ENCODE measurements at regions not wholly inside any gene's neighbourhood (a gene's known extent, or its start where the extent isn't known, plus 50 kb on each side); places are given as distances from the start of the nearest gene placed in this dataset.
"Not testable (repeated sequence)": the region's sequence is repeated elsewhere in the genome, so short reads cannot be mapped to it uniquely, and the experiment has no call there.

- DNase-seq (ENCODE audit: low read depth) = no peak
These were observed 348.3 kb upstream of the SFSWAP start for GRCh38 chr12:131362291-131363211.

- no peak for DNase-seq (ENCODE audit: low read depth)
These were observed 347.5 kb upstream of the SFSWAP start for GRCh38 chr12:131363393-131363792.

DNA sequence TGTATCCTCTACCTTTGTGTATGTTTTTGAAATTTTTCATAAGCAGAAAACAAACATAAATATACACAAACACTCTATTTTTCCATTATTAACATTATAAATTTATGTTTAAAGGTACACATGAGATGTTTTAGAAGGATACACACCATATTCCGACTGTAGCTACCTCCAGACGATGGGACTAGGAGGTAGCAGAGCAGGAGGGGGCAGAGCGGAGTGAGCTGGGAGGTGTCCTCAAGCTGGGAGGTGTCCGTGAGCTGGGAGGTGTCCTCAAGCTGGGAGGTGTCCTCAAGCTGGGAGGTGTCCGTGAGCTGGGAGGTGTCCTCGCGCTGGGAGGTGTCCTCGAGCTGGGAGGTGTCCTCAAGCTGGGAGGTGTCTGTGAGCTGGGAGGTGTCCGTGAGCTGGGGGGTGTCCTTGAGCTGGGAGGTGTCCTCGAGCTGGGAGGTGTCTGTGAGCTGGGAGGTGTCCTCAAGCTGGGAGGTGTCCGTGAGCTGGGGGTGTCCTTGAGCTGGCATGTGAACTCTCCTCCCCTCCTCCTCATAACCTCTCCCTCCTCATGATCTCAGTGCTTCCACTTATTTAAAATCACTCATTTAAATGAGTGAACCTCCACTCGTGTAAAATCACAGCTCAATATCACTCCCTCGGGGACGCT lies 346.9 kb upstream of the SFSWAP start:
- DNase-seq (ENCODE audit: low read depth) = no peak

DNA sequence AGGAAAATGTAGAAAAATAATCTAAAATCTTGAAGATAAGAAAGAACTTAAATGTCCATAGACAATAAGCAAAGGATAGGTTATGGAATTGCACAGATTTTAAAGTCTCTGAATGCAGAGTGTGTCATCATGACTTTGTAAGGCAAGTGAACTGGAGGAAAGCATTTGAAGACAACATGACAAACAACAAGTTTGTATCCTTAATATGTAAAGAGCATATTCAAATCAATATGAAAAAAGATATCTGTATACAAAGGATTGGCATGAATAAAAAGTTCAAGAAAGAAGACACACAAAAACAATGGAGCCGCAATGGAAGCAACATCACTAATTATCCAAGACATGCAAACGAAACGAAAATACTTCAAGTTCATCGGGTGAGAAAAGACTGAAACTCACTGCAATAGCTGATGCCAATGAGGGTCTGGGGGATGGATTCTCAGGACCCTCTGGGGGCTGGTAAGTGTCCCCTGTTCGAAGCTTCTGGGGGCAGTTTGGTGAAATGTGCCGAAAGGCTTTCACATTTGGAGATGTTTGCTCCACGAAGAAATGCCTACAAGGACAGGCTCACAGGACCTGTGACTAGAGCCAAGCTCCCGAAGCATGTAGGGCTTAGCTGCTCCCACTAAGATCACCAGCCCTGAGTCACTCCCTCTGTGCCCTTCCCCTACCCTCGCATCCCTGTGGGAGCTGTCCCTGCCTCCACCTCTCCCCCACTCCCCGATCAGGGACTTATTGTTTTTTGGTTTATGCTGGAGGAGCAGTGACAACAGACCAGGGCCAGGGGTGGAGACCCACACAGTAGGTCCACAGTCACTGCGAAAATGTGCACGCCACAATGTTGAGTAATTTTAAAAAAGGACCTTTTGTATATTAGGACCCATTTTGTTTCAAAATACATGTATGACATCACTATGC lies 345.7 kb upstream of the SFSWAP start:
- no peak for DNase-seq (ENCODE audit: low read depth)

- no peak for DNase-seq (ENCODE audit: low read depth)
These were observed 345.0 kb upstream of the SFSWAP start for GRCh38 chr12:131365821-131366260.

GRCh38 chr12:131366261-131366871 lies 344.5 kb upstream of the SFSWAP start:
- no peak for DNase-seq (ENCODE audit: low read depth)

GRCh38 chr12:131367067-131367982 lies 343.6 kb upstream of the SFSWAP start:
- not testable (repeated sequence) for DNase-seq (ENCODE audit: low read depth)

- DNase-seq (ENCODE audit: low read depth) = no peak
These were observed 342.8 kb upstream of the SFSWAP start for GRCh38 chr12:131367983-131368667.

- DNase-seq (ENCODE audit: low read depth) = no peak
These were observed 342.2 kb upstream of the SFSWAP start for GRCh38 chr12:131368668-131369071.

DNA sequence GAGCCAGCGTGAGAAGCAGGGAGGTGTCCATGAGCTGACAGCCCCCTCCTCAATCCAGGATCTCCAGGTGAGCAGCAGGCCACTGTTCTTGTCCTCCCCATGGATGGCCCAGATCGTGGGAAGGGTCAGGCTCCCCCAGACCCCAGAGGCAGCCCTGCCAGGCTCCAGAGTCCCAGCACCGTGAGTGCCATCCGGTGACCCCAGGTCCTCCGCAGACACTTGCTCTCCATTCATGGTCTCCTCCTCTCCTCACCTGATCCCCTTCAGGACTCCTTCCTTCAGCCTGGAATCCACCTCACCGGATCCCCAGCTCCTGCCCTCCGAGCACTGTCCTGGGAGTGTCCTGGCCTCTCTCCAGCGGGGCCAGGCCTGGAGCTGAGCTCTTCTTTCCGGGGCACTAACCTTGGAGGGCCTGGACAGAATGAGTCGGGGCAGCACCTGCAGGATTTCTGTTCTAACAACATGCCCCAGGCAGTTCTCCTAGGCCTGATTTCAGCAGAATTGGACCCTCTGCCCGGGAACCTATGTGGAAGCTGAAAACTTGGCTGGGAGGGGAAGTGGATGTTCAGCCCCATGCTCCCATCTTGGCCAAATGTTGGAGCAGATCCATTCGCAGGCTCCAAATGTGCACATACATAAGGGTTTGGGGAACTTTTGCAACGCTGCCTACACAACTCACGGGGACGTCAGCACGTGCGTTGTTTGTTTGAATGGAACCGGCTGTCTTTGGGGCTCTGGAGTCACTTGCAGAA lies 341.6 kb upstream of the SFSWAP start:
- no peak for DNase-seq (ENCODE audit: low read depth)

GRCh38 chr12:131370321-131370720 lies 340.6 kb upstream of the SFSWAP start:
- DNase-seq (ENCODE audit: low read depth) = no peak

DNA sequence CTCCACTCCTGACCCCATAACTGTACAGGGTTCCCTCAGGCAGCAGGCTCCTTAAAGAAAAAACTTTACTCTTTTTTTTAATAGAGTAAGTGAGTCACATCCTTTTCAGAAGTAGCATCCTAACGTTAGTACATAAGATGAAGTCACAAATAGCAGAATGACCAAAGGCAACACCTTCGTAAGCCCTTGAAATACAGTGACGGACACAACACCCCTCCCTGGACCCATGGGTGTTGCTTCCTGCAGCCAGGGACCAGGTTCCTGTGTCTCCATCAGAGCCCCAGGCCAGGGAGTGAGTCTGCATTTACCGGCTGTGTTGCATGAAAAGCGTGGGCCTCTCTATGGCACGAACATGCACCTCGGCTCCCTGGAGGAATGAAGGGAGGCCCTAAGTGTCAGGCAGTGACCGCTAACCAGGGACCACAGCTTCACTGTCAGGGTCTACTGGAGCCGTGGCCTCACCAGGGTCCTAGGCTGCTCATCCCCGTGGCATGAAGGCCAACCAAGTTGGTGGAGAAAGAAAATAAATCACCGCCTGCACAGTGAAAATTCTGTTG lies 340.0 kb upstream of the SFSWAP start:
- no peak for DNase-seq (ENCODE audit: low read depth)

DNA sequence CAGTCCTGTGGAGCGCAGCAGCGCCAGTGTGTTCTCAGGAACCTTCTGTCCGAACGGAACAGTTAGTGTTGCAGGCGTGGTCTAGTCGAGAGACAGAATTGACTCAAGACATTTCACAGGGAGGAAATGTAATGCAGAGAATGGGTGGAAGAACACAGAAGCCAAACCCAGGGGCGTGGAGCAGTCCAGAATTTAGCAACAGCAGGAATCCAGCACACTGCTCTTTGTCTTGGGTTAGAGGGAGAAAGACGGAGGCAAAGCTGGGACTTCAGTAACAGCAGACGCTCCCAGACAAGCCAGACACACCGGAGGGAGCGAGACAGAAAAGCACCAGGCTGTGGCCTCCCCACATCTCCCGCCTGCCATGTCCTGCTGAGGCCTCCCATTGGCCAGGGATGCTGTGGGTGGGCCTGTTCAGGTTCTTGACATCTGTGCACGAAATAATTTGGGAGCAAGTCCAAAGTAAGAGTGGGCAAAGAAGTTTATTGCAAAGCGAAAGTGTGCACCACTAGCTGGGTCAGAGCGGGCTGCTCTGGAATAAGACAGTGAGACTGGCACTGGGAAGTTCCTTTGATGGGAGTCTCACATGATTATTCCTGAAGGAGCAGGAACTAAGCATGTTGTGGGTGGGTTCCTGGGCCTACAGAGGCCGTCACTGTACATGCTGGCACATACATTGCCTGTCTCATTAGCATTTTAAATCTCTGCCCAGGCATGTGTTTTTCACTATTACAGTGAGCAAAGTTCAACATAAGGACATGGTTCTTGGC lies 339.3 kb upstream of the SFSWAP start:
- DNase-seq (ENCODE audit: low read depth) = no peak

DNA sequence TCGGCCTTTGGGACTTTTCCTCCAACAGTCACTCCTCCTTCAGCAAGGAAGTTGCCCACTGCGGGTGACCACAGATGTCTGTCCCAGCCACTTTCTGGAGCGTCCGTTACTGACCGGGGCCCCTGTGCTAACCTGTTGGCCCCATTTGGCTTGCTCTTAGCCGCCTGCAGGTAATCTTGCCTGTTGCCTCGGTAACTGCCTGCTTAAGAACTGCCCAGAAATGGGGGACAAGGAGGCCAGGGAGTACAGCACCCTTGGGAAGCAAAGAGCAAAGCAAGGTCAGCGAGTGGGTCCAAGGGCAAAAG lies 338.8 kb upstream of the SFSWAP start:
- no peak for DNase-seq (ENCODE audit: low read depth)

GRCh38 chr12:131372706-131373195 lies 338.1 kb upstream of the SFSWAP start:
- no peak for DNase-seq (ENCODE audit: low read depth)

- no peak for DNase-seq (ENCODE audit: low read depth)
These were observed 335.5 kb upstream of the SFSWAP start for GRCh38 chr12:131375261-131375971.

DNA sequence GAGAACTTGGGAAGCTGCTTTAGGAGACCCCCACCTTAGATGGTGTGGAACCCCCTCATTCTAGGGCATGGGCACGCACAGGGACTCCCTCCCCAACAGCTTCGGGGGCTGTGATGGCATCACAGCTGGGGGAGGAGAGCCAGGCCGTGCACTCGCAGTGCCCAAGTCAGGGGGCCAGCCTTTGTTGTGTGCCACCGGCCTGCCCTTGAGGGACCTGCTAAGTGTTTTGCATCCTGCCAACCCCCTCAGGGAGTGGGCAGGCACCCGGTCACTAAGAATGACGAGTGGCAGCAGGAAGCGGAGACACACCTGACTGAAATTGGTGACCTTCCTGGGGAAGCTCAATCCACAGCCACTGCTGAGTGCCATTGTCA lies 334.9 kb upstream of the SFSWAP start:
- DNase-seq (ENCODE audit: low read depth) = no peak
